HG03442 (cell line): ENCODE measurements at regions not wholly inside any gene's neighbourhood (a gene's known extent, or its start where the extent isn't known, plus 50 kb on each side); places are given as distances from the start of the nearest gene placed in this dataset.

Experiments
- ATAC-seq: cut with Tn5 transposase; IDR thresholded peaks from one replicate; pipeline ENCODE4 v1.9.1; 2021; ENCODE audit warnings: mild to moderate bottlenecking, moderate library complexity; ENCODE audit not compliant: unreplicated experiment

DNA sequence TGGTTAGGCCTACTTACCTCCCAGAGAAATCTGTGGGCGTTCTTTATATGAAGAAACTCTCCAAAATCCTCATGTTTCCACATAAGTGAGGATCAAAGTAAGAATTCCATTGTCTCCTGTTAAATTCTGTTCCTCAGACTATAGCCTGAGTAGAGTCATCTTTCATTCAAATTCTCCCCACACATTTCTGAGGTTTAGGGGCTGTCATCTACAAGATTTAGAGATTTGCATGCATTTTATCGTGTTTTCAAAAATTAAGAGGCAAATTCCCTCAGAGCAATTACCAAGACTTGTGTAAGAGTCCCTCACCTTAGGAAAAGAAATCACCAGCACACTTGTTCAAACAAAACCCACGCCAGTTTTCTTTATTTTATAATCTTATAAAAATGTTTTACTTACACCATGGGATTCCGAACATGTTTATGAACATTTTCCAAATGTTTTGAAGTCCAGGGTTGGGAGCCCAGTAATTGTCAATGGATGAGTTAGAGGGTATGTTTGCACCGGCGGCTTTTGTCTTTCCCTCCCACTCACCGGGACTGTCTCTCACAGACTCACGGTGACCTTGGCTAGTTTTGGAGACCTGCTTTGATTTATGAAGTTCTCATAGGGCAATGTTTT lies 367.6 kb downstream of the ENC1 start:
- no peak for ATAC-seq

DNA sequence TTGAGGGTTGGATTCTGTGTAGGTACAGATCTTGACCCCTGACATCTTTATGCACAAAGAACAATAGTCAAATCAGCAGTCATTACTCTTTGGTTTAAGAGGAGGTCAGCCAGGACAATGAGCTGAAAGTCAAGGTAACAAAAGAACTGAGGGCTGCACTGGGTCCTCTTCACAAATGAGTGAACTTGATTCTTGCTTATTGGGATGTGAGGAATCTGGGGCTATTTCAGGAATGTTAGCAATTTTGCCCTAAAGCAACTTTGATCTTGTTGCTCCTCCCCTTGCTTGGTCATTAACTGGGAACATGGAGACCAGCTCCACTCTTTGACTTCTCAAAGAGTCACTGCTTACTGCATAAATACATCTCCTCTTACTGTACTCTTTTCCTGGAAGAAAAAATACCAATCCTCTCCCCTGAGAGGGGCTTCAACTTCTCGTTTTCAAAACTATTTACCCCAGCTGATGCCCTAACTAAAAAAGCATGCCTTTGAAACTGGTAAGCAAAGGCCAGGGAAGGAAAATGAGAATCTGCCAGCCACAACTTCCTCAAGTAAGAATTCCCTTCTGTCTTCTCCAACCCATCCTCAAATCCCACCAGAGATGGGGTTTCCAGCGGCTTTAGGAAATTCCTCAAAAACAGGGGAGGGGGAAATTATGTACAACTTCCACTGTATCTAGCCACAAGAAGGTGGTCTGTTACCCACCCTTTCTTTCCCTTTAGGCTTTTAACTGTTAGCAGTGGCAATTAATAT lies 368.3 kb downstream of the ENC1 start:
- ATAC-seq: no peak

DNA sequence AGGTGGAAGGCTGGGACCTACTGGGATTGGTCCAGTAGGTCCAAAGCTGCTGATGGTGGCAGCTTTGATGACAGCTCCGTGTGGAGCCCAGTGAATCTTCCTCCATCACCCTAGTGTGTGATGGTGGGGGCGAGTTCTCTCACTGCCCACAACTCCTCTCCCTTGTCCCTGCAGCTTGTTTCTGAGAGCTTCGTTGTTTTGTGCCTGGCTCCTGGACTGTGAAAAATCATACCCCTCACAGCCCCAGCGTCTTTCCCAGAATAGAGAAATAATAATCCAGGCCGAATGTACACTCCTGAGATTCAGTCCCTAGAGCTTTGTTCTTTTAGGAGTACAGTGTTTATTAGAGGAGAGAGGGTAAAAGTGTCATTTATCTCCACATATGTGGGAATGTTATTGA lies 372.2 kb downstream of the ENC1 start:
- ATAC-seq: no peak

DNA sequence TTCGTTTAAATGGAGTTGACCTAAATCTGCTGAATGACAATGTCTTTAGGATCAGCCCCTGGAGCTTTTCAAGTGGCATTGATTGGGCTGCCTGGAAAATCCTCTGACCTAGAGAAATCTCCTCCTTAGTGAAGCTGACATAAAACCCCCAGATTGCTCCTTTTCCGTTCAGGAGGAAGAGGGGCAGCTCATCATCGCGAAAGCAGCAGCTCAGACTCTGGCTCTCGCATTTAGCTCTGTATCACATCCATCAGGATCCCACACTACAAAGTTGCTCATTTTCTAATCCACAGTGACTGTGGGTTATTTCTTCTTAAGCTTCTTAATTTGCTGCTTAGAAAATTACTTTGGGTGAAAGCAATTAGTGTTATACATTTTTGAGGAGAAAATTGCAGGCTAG lies 373.7 kb downstream of the ENC1 start:
- no peak for ATAC-seq

DNA sequence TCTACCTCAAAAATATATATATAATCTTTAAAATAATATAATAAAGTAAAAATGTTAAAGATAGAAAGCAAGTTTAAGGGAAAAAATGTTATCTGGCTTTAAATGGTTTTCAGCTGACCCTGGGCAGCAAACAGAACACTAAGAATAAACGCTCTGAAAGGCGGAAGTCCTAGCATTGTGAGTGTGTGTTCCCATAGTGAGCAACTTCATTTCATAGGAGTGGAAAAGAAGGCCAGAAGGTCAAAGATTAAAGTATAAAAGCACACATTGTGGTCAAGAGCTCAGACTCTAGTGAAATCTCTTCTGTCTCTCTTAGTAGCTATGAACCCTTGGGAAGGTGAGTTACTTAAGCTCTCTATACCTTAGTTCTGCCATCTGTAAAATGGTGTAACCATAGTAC lies 374.4 kb downstream of the ENC1 start:
- no peak for ATAC-seq

DNA sequence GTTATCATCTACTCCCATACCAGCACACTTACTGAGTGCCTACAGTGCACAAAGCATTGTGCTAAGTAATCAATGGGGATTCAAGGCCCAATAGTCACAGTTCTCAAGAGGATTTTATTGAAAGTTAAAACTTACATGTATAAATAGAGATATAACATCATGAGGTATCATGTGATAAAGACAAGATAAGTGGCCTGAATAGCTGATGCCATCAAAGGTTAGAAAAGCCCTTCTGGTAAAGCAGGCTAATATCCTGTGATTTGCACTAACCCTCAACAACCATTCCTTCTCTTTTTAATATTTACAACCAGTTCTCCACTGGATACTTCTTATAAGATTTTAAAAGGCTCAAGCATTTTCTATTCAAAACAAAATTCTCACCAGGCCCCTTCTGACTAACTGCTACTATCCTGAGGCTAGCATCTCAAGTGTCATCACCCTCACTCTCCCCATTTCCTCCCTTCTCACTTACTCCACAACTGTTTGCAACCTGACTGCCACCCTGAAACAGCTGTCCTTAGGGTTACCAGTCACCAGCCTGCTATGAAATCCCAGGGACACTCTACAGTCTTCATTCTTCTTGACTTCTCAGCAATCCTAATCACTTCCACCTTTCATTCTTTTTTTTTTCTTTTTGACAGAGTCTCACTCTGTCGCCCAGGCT lies 377.9 kb downstream of the ENC1 start:
- ATAC-seq: no peak

DNA sequence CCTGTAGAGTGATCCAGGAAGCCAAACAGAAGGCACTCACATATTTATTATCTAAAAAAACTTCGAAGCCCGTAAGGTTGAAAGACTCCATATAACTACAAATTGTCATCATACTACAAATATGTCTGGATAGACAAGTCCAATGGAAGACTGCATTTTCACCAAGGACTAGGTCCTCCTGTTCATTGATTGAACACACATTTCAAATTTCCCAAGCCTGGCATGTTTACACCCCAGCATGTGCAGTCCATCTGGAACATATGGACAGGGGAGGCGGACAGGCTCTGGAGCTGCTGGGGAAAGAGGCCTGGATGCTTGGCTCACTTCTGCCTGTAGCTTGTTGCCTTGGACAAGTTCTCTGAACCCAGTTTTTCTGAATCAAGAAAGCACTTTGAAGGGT lies 378.7 kb downstream of the ENC1 start:
- ATAC-seq: no peak

DNA sequence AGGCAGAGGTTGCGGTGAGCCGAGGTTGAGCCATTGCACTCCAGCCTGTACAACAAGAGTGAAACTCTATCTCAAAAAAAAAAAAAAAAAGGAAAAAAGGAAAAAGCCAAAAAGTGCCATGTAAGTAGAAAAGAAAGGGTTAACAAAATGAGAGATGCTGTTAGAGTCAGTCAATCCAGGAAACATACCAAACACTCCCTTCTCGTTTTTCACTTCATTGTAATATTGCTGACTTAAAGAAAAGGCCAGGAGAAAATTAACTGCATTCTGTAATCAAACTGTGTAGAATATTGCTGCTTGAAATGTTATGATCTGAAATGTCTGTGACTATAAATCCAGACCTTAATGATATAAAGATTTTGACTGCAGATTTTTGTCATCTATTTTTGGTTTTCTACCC lies 379.1 kb downstream of the ENC1 start:
- no peak for ATAC-seq

DNA sequence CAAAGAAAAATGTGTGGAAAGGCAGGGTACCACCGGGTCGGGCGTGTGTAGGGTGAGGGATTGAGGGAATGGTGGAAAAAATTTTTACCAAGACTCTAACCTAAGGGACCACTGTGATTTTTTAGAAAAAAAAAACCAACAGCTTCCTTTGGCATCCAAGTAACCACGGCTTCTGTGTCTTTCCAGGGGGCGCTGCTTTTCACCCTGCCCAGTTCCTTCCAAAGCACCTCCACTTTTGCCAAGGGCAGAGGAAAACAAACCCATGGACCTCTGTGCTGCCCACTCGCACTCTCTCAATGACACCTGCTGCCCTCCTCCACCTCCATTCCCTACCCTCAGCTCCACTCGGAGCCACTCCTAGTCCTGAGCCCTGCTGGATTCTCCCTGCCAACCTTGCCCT lies 381.0 kb downstream of the ENC1 start:
- no peak for ATAC-seq

DNA sequence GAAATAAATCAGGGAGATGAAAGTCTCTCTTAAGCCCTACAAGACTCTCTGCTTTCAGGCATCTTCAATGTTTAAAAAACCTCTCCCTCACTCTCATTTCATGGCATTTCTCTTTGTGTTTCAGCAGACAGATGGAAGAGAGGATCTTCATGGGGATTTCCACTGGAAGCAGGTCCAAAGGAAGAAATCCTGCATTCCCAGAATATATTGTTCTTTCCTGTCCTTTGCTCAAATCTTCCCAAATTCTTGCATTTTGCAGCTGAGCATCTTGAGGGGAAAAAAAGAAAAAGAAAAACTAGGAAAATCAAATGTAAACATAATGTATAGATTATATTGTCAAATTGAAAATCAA lies 382.2 kb downstream of the ENC1 start:
- no peak for ATAC-seq

DNA sequence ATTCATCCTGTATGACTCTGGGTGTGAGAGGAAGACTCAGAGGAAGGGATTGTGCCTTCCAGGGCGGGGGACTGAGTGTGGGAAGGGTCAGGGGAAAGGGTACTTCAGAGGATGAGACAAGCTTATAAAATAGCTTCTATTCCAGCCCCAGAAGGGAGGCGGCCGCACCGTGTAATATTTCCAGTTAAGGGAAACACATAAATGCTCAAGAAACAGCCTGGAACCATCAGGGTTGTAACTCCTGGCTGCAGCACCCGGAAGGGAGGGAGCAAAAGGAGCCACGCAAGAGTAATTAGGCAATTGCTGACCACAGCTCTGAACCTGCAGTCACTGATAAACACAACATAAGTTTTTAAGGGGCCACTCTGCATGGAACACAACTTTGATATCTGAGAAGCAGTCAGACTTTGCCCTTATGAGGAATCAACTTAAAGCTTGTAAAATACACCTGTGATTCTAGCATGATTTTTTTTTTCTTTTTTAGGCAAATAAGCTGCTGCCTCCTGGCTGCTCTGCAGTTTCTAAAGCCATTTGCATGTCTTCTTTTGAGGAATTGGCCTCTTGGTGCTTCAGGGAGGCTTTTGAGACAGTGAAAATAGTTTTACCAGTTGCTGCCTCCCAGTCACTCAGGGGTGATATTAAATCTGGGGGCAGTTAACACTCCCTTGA lies 382.7 kb downstream of the ENC1 start:
- no peak for ATAC-seq

DNA sequence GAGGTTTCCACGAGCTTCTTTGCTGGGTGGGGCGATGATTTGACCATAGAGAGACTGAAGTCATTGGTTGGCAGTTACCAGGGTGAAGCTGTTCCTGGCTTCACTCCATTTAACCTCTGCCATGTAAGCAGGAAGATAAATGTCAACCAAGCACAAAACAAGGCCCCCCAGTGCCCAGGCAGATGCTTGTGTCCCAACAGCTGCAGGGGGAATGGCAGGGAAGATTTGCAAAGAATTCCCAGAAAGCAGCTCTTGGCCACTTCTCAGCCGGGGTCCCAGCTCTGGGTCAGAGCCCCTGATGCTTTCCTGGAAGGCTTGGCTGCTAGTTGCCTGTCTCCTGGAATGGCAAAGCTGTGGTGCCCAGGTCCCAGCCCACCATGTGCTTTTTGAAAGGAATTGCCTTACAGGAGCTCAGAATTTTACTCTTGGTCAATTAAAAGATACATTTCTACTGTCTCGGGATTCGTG lies 383.4 kb downstream of the ENC1 start:
- ATAC-seq: no peak

DNA sequence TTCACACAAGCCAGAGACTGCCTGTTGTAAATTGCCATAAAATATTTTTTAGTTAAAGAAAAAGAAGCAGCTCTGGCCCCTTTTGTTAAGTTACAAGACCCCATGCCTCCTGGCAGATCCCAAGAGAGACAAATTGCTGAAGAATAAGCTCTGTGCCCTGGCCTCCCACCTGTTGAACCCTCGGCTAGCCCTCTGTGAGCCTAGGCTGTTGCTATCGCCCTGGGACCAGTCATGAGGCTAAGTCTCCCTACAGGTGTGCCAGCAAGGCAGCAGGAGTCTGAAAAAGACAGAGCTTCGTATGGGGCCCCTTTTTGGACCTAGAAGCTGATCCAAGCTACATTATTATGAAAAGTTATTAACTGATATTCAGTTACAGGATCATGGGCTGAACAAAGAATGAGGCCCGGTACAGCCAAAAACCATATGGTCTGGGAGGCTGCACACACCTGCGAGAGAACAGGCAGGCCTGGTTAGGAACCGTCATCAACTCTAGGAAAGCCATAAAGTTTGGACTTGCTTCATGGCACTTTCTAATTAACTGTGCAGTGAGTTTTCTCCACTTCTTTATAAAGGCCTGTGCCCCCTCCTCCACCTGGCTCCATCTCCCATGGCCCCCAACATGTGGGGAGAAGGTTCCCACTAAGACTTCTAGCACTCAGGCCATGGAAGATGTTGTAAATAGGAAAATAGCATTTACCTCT lies 384.7 kb downstream of the ENC1 start:
- no peak for ATAC-seq

DNA sequence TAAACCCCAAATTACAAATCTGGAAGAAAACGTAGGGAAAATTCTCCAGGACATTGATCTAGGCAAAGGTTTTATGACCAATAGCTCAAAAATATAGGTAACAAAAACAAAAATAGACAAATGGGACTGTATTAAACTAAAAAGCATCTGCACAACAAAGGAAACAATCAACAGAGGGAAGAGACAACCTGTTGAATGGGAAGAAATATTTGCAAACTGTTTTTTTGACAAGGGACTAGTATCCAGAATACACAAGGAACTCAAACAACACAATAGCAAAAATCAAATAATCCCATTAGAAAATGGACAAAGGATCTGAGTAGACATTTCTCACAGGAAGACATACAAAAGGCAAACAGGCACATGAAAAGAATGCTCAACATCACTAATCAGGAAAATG lies 386.3 kb downstream of the ENC1 start:
- no peak for ATAC-seq

DNA sequence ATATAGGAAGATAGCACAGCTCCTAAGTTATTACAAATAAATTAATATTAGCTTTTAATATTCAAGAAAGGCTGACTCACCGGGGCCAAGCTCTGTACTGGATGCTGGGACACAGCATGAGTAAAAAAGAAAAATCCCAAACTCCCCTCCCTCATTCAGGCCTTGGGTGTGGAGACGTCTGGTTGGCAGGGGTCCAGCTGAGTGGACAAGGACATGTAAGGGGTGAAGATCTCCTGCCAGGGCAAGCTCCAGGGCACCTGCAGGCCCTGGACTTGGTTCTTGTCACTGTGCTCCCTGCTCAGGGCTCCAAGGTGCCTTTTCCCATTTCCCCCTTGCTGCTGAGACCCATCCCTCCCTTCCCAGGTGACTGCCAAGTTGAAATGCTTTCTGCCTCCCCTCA lies 388.5 kb downstream of the ENC1 start:
- ATAC-seq: no peak

DNA sequence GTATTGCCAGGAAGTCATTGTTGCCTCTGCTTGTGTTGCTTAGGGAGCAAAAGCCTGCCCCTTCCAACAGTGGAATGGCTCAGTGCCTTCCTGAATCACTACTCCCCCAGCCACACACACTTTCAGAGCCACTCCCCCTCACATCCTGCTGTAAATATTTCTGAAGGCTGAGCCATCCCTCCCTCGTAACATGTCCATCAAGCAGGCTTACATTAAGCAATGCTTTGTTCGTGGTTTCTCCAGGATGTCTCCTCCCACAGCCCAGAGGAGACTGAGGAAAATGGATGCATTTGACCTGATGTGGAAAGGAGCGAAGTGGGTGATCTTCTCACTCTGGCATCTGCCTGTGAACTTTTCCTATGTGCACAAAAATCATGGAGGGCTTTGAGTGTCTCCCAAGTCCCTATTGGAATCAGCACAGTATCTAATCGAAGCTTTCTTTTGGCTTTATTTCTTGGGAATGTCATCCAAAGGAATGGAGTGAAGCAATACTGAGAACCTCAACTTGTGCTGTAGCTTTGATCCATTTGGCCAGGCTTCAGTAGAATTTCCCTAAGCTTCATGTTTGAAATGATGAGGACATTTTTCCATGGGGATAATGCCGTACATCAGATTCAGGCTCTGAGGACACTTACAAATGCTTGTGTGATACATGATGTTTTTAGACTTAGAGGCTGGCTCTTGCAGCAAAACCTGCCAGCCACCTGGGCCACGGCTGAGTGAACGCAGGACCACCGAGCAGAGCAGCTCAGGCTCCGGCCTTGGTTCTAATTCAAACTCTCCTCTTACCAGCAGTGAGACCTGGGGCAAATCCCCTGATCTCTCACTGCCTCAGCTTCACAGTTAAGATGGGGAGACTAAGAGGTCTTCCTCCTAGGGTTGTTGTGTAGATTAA lies 389.1 kb downstream of the ENC1 start:
- ATAC-seq: no peak

DNA sequence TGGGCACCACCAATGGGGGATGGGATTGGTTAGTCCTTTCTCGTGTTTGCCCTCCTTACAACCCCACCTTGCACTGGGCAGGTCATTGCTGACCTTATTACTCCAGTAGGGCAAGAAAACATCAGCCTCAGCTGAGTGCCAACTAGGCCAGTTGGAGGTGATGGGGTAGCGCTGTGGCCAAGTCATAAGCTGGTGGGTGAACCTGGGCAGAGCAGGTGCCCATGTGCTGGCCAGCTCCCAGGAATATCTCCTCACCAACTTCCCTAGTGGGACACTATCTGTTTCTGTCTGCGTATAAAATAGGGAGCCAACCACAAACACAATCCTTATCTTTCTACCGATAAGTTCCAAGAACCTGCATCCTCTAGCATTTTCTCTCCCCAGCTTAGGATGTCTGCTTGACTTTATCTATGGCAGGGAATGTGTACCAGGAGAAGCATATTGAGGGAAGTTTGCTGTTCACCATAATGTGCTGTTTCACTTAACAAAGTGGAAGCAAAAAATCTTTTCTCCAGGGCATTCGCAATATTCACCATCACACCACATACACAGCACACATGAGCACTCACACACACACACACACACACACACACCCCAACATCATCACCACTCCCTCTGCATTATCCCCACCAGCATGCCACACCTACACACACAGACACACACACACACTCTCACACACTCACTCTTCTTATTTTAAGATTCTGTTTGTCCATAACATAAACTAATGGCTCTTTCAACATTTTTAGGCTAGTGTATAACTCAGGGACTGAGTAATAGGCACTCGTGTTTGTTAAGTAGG lies 390.0 kb downstream of the ENC1 start:
- no peak for ATAC-seq

DNA sequence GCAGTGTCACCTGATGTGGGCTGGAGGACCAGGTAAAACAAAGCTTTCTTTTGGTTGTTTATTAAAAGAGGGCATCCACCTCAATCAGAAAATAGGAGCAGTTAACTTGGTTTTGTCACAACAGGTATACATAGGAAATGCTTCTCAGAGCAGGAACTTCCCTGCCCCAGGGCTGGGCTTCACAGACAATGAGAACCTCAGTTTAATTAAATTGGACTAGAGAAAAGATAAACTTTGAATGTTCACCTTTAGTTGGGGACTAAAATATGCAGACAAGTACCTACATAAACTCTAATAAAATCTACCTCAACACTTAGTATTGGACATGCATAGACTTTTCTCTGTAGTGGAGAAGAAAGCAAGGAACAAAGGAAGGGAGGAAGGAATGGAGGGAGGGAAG lies 392.0 kb downstream of the ENC1 start:
- ATAC-seq: no peak

DNA sequence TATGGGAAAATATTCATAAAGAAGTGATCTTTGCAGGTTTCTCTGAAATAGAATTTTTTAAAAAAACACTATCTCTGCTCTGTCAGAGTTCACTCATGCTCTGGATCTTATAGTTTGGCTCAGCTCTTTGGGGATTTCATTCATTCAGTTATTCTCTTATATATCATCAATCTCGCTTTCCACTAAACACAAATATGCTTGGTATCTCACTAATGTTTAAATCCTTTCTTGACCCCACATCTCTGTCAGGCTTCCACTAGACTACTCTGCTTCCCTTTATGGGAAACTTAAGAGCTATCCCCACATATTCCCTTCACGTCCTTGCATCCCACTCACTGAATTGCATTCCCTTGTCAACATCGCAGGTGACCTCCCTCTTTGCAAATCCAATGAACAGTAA lies 396.1 kb downstream of the ENC1 start:
- ATAC-seq: no peak
